ENCODE measurements at regions not wholly inside any gene's neighbourhood (a gene's known extent, or its start where the extent isn't known, plus 50 kb on each side); places are given as distances from the start of the nearest gene placed in this dataset.

DNA sequence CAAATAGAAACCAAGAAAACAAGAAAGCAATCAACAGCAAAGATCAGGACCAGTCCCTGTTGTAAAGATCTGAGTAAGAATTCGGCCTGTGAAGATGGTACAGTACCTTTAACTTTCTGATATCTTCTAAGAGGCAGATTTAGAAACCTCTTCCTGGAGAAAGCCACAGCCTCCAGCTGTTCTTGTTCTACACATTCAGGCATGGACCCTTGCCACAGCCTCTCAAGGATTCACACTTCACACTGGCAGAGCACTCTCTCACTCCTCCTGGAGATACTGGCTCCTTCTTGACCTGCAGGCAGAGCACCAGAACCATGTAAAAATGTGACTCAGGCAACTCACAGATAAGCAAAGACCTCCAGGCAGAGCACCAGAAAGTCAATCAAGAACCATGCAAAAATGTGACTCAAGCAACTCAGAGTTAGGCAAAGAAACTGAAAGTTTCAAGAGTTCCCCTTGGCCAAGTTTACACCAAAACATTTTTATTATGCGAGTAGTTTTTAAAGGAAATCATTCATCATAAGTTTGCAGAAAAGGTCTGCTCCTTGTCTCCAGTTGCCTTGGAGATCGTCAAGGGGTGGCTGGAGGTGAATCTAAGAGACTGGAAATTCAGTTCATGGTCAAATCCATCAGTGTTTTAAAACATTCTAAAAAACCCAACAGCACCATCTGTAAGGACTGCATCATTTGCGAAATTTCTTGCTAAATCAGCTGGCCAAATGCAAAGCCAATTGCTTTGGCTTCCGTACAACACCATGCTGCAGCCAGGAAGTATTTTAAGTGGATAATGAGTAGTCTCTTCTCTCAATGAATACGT, 119.3 kb upstream of the MDM1 start:
- no peak overlapping the region for H3K4me3 ChIP-seq (ENCODE audit: low read length in 2 of 2)
- intact Hi-C loops (cut with DNase I) = no loop called here

DNA sequence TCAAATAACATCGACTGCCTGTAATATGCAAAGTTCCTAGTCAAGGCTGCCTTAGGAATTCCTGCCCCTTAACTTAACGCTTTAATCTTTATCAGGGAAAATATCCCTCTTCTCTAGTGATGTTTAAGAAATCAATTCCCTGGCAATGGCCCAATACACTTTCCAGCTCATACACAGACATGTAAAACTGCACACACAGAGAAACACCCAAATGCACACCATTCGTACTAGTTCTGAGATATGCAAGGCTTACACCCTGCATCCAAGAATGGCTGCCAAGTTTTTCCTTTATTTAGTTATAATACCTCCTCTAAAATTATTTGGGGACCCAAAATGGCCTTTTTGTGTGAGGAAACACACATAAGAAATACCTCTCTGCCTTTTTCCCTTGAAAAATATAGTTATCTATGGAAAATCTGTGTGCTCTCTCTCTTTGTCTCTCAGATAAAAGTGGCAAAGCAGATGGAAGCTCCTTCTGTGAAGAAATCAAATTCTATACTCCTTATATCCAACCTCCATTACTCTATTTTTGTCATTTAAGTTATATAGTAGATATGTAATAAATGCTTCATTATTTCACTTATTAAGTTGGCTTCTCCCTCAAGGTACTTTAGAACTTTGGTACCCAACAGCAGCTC, 120.0 kb upstream of the MDM1 start:
- intact Hi-C loops (cut with DNase I) = no loop called here

More for the DNA sequence above, 119.3 kb upstream of the MDM1 start:
- Histone ChIP-seq H3K27ac (ENCODE audit: low read depth in 1 of 2, low read length in 2 of 2) (peak overlapping the region in 1 of 2 donors; percentile 20), H3K9me3 (ENCODE audit: control insufficient read depth, low read length) (no peaks in the 10 kb centered on the region), H3K36me3 (ENCODE audit: control insufficient read depth in 1 of 2, insufficient read depth in 2 of 2, low read length in 1 of 2) (no peaks in the 10 kb centered on the region), H3K4me1 (ENCODE audit: control insufficient read depth in 1 of 2, insufficient read depth in 2 of 2, low read length in 2 of 2) (peaks cover 0 to 6% of the 10 kb centered on the region in 2 donors), H3K27me3 (ENCODE audit: control insufficient read depth in 1 of 2, insufficient read depth in 2 of 2, low read length in 1 of 2) (no peaks in the 10 kb centered on the region)
- 13 to 17% methylated on average over 6 of the region's 6 CpGs for WGBS, 2 donors
- ATAC-seq (ENCODE audit: low FRiP score) (peak; percentile 80), DNase-seq (peak in 1 of 2 donors; percentile 53)

DNA sequence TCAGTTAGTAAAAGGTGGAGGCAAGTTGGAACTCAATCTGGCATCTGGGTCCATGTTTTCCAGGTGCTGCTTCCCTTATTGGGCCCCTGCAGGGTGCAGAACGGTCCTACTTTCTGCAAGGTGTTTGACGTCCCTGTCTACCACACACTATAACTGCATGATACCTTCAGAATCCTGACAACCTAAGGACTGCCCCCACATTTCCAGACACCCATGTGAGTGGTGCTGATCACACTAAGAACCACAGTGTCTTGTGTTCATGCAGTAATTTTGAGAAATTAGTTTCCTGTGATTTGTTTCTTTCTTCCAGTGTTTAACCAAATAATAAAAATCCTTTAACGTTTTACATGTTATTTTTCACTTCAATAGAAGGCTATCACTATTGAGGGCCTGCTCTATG, 121.1 kb upstream of the MDM1 start:
- Histone ChIP-seq H3K4me3 (ENCODE audit: low read length in 2 of 2) (no peak overlapping the region), H3K4me1 (ENCODE audit: control insufficient read depth in 1 of 2, insufficient read depth in 2 of 2, low read length in 2 of 2) (peaks cover 0 to 6% of the 10 kb centered on the region in 2 donors), H3K27me3 (ENCODE audit: control insufficient read depth in 1 of 2, insufficient read depth in 2 of 2, low read length in 1 of 2) (no peaks in the 10 kb centered on the region), H3K36me3 (ENCODE audit: control insufficient read depth in 1 of 2, insufficient read depth in 2 of 2, low read length in 1 of 2) (no peaks in the 10 kb centered on the region), H3K9me3 (ENCODE audit: control insufficient read depth, low read length) (no peaks in the 10 kb centered on the region), H3K27ac (ENCODE audit: low read depth in 1 of 2, low read length in 2 of 2) (no peak overlapping the region)
- intact Hi-C loops (cut with DNase I) = no loop called here
- ATAC-seq (ENCODE audit: low FRiP score) = no peak
- no peak for DNase-seq
- WGBS, 2 donors = 77 to 79% methylated on average over 3 of the region's 3 CpGs

More for the DNA sequence above, 120.0 kb upstream of the MDM1 start:
- Histone ChIP-seq H3K27me3 (ENCODE audit: control insufficient read depth in 1 of 2, insufficient read depth in 2 of 2, low read length in 1 of 2) (no peaks in the 10 kb centered on the region), H3K9me3 (ENCODE audit: control insufficient read depth, low read length) (no peaks in the 10 kb centered on the region), H3K27ac (ENCODE audit: low read depth in 1 of 2, low read length in 2 of 2) (no peak overlapping the region), H3K4me3 (ENCODE audit: low read length in 2 of 2) (no peak overlapping the region), H3K36me3 (ENCODE audit: control insufficient read depth in 1 of 2, insufficient read depth in 2 of 2, low read length in 1 of 2) (no peaks in the 10 kb centered on the region), H3K4me1 (ENCODE audit: control insufficient read depth in 1 of 2, insufficient read depth in 2 of 2, low read length in 2 of 2) (peaks cover 0 to 6% of the 10 kb centered on the region in 2 donors)
- whole genome bisulfite sequencing, 2 donors = 14 to 23% methylated on average over 3 of the region's 3 CpGs
- DNase-seq (no peak), ATAC-seq (ENCODE audit: low FRiP score) (peak; percentile 19)

DNA sequence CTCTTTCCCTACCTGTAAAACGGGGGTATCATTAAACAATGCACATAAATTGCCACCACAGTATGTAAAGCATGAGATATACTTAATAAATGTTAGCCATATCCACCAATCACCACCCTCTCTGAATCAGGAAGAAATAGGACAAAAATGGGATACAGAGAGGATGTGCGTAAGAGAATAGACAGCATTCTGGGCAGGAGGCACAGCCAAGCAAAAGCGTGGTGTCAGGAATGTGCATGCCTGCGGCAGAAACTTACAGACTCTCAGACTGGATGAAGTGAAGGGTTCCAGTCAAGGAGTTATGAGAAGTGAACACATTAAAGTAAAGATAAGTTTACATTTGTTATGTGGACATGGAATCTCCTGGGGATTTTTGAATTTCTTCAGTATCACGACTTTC, 121.7 kb upstream of the MDM1 start:
- no peak overlapping the region for H3K27ac ChIP-seq (ENCODE audit: low read depth in 1 of 2, low read length in 2 of 2)

DNA sequence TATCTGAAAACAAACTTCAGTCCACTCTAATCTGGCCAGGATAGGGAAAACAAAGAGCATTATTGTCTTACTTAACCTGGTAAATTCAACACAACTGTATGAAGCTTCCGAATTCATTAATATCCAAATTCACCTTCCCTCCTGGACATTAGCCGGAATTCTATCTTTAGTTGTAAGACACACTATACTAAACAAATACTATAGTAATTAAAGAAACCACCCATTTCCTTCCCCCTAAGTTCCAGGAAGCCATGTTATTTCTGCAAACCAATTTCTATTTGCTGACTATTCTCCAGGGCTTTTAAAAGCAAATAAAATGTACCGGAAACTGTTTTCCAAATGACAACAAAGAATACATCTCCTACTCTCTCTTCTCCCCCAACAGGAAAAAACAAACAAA, 122.7 kb upstream of the MDM1 start:
- Histone ChIP-seq H3K4me3 (ENCODE audit: low read length in 2 of 2) (no peak overlapping the region), H3K9me3 (ENCODE audit: control insufficient read depth, low read length) (no peaks in the 10 kb centered on the region), H3K4me1 (ENCODE audit: control insufficient read depth in 1 of 2, insufficient read depth in 2 of 2, low read length in 2 of 2) (peaks cover 0 to 6% of the 10 kb centered on the region in 2 donors), H3K27ac (ENCODE audit: low read depth in 1 of 2, low read length in 2 of 2) (no peak overlapping the region), H3K36me3 (ENCODE audit: control insufficient read depth in 1 of 2, insufficient read depth in 2 of 2, low read length in 1 of 2) (no peaks in the 10 kb centered on the region), H3K27me3 (ENCODE audit: control insufficient read depth in 1 of 2, insufficient read depth in 2 of 2, low read length in 1 of 2) (no peaks in the 10 kb centered on the region)
- ATAC-seq (ENCODE audit: low FRiP score) (no peak), DNase-seq (no peak)
- WGBS, 2 donors = 72 to 86% methylated on average over 3 of the region's 3 CpGs
- intact Hi-C loops (cut with DNase I) = no loop called here

More for the DNA sequence above, 121.7 kb upstream of the MDM1 start:
- no peaks in the 10 kb centered on the region for H3K9me3 ChIP-seq (ENCODE audit: control insufficient read depth, low read length)
- no peak for DNase-seq
- no peak overlapping the region for H3K4me3 ChIP-seq (ENCODE audit: low read length in 2 of 2)
- no peaks in the 10 kb centered on the region for H3K27me3 ChIP-seq (ENCODE audit: control insufficient read depth in 1 of 2, insufficient read depth in 2 of 2, low read length in 1 of 2)
- no peaks in the 10 kb centered on the region for H3K36me3 ChIP-seq (ENCODE audit: control insufficient read depth in 1 of 2, insufficient read depth in 2 of 2, low read length in 1 of 2)
- intact Hi-C loops (cut with DNase I) = no loop called here
- WGBS, 2 donors = 54 to 75% methylated on average over 5 of the region's 5 CpGs
- peaks cover 0 to 6% of the 10 kb centered on the region in 2 donors for H3K4me1 ChIP-seq (ENCODE audit: control insufficient read depth in 1 of 2, insufficient read depth in 2 of 2, low read length in 2 of 2)
- ATAC-seq (ENCODE audit: low FRiP score) = no peak

DNA sequence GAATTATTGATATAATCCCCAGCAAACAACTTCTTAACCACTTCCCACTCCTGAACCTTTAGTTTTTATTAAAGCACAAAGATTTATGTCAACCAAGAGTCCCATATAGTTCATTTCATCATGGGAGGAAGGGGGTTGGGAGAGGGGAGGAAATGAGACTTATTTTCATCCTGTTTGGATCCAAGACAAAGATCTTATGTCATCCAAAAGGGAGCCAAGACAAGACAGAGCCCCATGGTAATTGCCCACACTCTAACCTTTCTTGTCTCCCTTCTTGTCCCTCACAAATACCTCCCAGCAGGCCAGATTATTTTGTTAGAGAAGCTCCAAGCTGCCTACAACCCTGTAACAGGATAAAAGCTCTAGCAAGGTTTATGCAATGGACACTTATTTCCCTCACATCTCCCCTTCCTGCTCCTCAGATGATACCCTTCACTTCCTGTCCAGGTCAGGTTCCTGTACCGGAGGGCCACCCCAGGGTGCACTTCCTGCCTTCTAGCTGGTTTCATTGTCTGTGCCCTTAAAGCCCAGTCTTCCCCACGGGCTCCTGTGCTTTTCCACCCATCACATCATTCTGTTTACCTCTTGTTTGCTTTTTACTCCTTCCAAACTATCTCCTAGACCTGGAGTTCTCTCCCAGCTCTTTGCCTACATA, 123.7 kb upstream of the MDM1 start:
- no peak for DNase-seq
- Histone ChIP-seq H3K4me3 (ENCODE audit: low read length in 2 of 2) (no peak overlapping the region), H3K27ac (ENCODE audit: low read depth in 1 of 2, low read length in 2 of 2) (no peak overlapping the region), H3K4me1 (ENCODE audit: control insufficient read depth in 1 of 2, insufficient read depth in 2 of 2, low read length in 2 of 2) (peaks cover 0 to 6% of the 10 kb centered on the region in 2 donors), H3K36me3 (ENCODE audit: control insufficient read depth in 1 of 2, insufficient read depth in 2 of 2, low read length in 1 of 2) (no peaks in the 10 kb centered on the region), H3K27me3 (ENCODE audit: control insufficient read depth in 1 of 2, insufficient read depth in 2 of 2, low read length in 1 of 2) (no peaks in the 10 kb centered on the region), H3K9me3 (ENCODE audit: control insufficient read depth, low read length) (no peaks in the 10 kb centered on the region)
- WGBS, 2 donors = 76 to 83% methylated on average over 2 of the region's 2 CpGs
- no peak for ATAC-seq (ENCODE audit: low FRiP score)
- intact Hi-C loops (cut with DNase I) = no loop called here

DNA sequence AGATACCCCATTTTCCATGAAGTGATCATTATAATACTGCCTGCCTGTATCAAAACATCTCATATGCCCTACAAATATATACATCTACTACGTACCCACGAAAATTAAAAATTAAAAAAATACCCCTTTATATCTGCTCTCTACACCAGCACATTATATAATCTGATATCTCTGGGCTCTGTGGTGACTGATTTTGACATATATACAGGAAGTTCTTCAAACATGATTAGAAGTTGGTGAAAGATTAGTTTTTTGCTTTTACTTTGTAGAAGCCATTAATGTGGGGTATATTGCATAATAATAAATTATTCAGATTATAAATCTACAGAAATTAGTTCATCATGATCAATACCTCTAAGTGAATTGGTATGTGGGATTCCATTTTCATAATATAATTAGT, 126.7 kb upstream of the MDM1 start:
- Histone ChIP-seq H3K27ac (ENCODE audit: low read depth in 1 of 2, low read length in 2 of 2) (no peak overlapping the region), H3K36me3 (ENCODE audit: control insufficient read depth in 1 of 2, insufficient read depth in 2 of 2, low read length in 1 of 2) (no peaks in the 10 kb centered on the region), H3K4me3 (ENCODE audit: low read length in 2 of 2) (no peak overlapping the region), H3K27me3 (ENCODE audit: control insufficient read depth in 1 of 2, insufficient read depth in 2 of 2, low read length in 1 of 2) (no peaks in the 10 kb centered on the region), H3K4me1 (ENCODE audit: control insufficient read depth in 1 of 2, insufficient read depth in 2 of 2, low read length in 2 of 2) (no peaks in the 10 kb centered on the region), H3K9me3 (ENCODE audit: control insufficient read depth, low read length) (no peaks in the 10 kb centered on the region)
- DNase-seq = no peak
- ATAC-seq (ENCODE audit: low FRiP score) = no peak
- intact Hi-C loops (cut with DNase I) = no loop called here
- WGBS, 2 donors = 93 to 97% methylated on average over 2 of the region's 2 CpGs

DNA sequence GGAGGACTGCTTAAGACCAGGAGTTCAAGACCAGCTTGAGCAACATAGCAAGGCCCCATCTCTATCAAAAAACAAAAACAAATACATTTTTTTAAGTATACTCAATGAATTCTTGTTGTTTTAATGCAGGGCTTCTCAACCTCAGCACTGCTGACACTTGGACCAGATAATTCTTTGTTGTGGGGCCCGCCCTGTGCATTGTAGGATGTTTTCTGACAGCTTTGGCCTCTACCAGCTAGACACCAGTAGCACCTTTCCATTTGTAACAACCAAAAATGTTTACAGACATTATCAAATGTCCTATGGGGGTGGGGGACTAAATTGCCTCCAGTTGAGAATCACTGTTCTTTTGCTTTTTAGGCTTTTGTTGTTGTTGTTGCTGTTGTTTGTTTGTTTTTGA, 128.1 kb upstream of the MDM1 start:
- Histone ChIP-seq H3K4me3 (ENCODE audit: low read length in 2 of 2) (no peak overlapping the region), H3K9me3 (ENCODE audit: control insufficient read depth, low read length) (no peaks in the 10 kb centered on the region), H3K4me1 (ENCODE audit: control insufficient read depth in 1 of 2, insufficient read depth in 2 of 2, low read length in 2 of 2) (no peaks in the 10 kb centered on the region), H3K27me3 (ENCODE audit: control insufficient read depth in 1 of 2, insufficient read depth in 2 of 2, low read length in 1 of 2) (no peaks in the 10 kb centered on the region), H3K27ac (ENCODE audit: low read depth in 1 of 2, low read length in 2 of 2) (no peak overlapping the region), H3K36me3 (ENCODE audit: control insufficient read depth in 1 of 2, insufficient read depth in 2 of 2, low read length in 1 of 2) (no peaks in the 10 kb centered on the region)
- ATAC-seq (ENCODE audit: low FRiP score) (no peak), DNase-seq (no peak)
- WGBS, 2 donors = 97% methylated on average over 1 of the region's 1 CpG
- intact Hi-C loops (cut with DNase I) = no loop called here
